ENCODE measurements at regions not wholly inside any gene's neighbourhood (a gene's known extent, or its start where the extent isn't known, plus 50 kb on each side); places are given as distances from the start of the nearest gene placed in this dataset.
"Not testable (repeated sequence)": the region's sequence is repeated elsewhere in the genome, so short reads cannot be mapped to it uniquely, and the experiment has no call there.

GRCh38 chr12:28035500-28035899, 63.0 kb upstream of the PTHLH start:
- H3K27ac Mint-ChIP-seq, result no peak overlapping the region
- CTCF ChIA-PET, result no interaction called here

DNA sequence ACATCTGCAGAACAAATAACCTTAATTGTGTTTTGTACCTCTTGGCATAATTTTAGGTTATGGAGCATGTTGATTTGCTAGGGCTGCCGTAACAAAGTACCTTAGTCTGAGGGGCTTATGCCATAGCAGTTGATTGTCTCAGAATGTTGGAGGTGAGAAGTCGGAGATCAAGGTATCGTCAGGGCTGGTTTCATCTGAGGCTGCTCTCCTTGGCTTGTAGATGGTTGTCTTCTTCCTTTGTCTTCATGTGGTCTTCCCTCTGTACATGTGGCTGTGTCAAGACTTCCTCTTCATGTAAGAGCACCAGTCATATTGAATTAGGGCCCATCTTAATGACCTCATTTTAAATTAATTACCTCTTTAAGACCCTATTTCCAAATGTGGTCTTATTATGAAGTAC, 64.4 kb upstream of the PTHLH start:
- DNase-seq (no peak), ATAC-seq (ENCODE audit: poor library complexity) (no peak)
- ChIA-PET CTCF (no interaction called here), POLR2A (no interaction called here)
- H3K36me3 ChIP-seq (ENCODE audit: insufficient read depth, low read length), result no peaks in the 10 kb centered on the region
- no peaks in the 10 kb centered on the region for H3K4me1 Mint-ChIP-seq (ENCODE audit: low read depth)
- TF ChIP-seq, protein P1, sequence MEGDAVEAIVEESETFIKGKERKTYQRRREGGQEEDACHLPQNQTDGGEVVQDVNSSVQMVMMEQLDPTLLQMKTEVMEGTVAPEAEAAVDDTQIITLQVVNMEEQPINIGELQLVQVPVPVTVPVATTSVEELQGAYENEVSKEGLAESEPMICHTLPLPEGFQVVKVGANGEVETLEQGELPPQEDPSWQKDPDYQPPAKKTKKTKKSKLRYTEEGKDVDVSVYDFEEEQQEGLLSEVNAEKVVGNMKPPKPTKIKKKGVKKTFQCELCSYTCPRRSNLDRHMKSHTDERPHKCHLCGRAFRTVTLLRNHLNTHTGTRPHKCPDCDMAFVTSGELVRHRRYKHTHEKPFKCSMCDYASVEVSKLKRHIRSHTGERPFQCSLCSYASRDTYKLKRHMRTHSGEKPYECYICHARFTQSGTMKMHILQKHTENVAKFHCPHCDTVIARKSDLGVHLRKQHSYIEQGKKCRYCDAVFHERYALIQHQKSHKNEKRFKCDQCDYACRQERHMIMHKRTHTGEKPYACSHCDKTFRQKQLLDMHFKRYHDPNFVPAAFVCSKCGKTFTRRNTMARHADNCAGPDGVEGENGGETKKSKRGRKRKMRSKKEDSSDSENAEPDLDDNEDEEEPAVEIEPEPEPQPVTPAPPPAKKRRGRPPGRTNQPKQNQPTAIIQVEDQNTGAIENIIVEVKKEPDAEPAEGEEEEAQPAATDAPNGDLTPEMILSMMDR (IDR thresholded peaks at IDR 0.05), result no peak
- no peaks in the 10 kb centered on the region for H3K9me3 Mint-ChIP-seq
- H3K9me3 ChIP-seq (ENCODE audit: control insufficient read depth in 1 of 2, insufficient read depth in 1 of 2, low read length in 2 of 2), result no peaks in the 10 kb centered on the region
- no peaks in the 10 kb centered on the region for H3K27me3 ChIP-seq (ENCODE audit: control insufficient read depth in 1 of 2, insufficient read depth in 2 of 2, low read length in 2 of 2)
- intact Hi-C loops (cut with DNase I, micrococcal nuclease), result no loop called here
- H3K4me3 Mint-ChIP-seq, result no peak overlapping the region
- H3K27me3 Mint-ChIP-seq, result no peaks in the 10 kb centered on the region
- H3K27ac ChIP-seq (ENCODE audit: low read depth in 1 of 2, low read length in 2 of 2), result no peak overlapping the region
- no peak overlapping the region for H3K27ac Mint-ChIP-seq
- H3K4me3 ChIP-seq (ENCODE audit: low read length), result no peak overlapping the region
- H3K4me1 ChIP-seq (ENCODE audit: insufficient read depth, low read length), result no peaks in the 10 kb centered on the region
- no peaks in the 10 kb centered on the region for H3K36me3 Mint-ChIP-seq (ENCODE audit: low read depth)

More at GRCh38 chr12:28035500-28035899, 63.0 kb upstream of the PTHLH start:
- Mint-ChIP-seq H3K27me3 (no peaks in the 10 kb centered on the region), H3K9me3 (no peaks in the 10 kb centered on the region), H3K36me3 (ENCODE audit: low read depth) (no peaks in the 10 kb centered on the region), H3K4me3 (no peak overlapping the region), H3K4me1 (ENCODE audit: low read depth) (no peaks in the 10 kb centered on the region)
- Histone ChIP-seq H3K9me3 (ENCODE audit: control insufficient read depth in 1 of 2, insufficient read depth in 1 of 2, low read length in 2 of 2) (no peaks in the 10 kb centered on the region), H3K4me1 (ENCODE audit: insufficient read depth, low read length) (no peaks in the 10 kb centered on the region), H3K36me3 (ENCODE audit: insufficient read depth, low read length) (no peaks in the 10 kb centered on the region), H3K27me3 (ENCODE audit: control insufficient read depth in 1 of 2, insufficient read depth in 2 of 2, low read length in 2 of 2) (no peaks in the 10 kb centered on the region), H3K4me3 (ENCODE audit: low read length) (no peak overlapping the region), H3K27ac (ENCODE audit: low read depth in 1 of 2, low read length in 2 of 2) (no peak overlapping the region)
- POLR2A ChIA-PET, result no interaction called here
- ATAC-seq (ENCODE audit: poor library complexity), result no peak
- DNase-seq, result no peak
- TF ChIP-seq, protein P1 (IDR thresholded peaks at IDR 0.05), result no peak
- intact Hi-C loops (cut with DNase I, micrococcal nuclease), result no loop called here

GRCh38 chr12:28040246-28040645, 67.7 kb upstream of the PTHLH start:
- H3K36me3 ChIP-seq (ENCODE audit: insufficient read depth, low read length), result no peaks in the 10 kb centered on the region
- TF ChIP-seq, protein P1 (IDR thresholded peaks at IDR 0.05), result no peak
- Mint-ChIP-seq H3K36me3 (ENCODE audit: low read depth) (no peaks in the 10 kb centered on the region), H3K4me1 (ENCODE audit: low read depth) (no peaks in the 10 kb centered on the region), H3K4me3 (no peak overlapping the region), H3K27ac (no peak overlapping the region), H3K27me3 (no peaks in the 10 kb centered on the region), H3K9me3 (peaks cover 5% of the 10 kb centered on the region)
- ChIA-PET CTCF (no interaction called here), POLR2A (no interaction called here)
- intact Hi-C loops (cut with DNase I, micrococcal nuclease), result no loop called here
- H3K4me3 ChIP-seq (ENCODE audit: low read length), result no peak overlapping the region
- H3K4me1 ChIP-seq (ENCODE audit: insufficient read depth, low read length), result no peaks in the 10 kb centered on the region
- no peaks in the 10 kb centered on the region for H3K27me3 ChIP-seq (ENCODE audit: control insufficient read depth in 1 of 2, insufficient read depth in 2 of 2, low read length in 2 of 2)
- ATAC-seq (ENCODE audit: poor library complexity) (no peak), DNase-seq (no peak)
- H3K27ac ChIP-seq (ENCODE audit: low read depth in 1 of 2, low read length in 2 of 2), result no peak overlapping the region
- H3K9me3 ChIP-seq (ENCODE audit: control insufficient read depth in 1 of 2, insufficient read depth in 1 of 2, low read length in 2 of 2), result no peaks in the 10 kb centered on the region

DNA sequence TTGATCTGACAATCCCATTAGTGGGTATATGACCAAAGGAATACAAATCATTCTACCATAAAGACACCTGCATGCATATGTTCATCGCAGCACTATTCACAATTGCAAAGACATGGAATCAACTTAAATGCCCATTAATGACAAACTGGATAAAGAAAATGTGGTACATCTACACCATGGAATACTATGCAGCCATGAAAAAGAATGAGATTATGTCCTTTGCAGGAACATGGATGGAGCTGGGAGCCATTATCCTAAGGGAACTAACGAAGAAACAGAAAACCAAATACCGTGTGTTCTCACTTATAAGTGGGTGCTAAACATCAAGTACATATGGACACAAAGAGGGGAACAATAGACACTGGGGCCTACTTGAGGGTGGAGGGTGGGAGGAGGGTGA, 74.1 kb upstream of the PTHLH start:
- H3K9me3 ChIP-seq (ENCODE audit: control insufficient read depth in 1 of 2, insufficient read depth in 1 of 2, low read length in 2 of 2); CTCF ChIA-PET; DNase-seq; H3K4me1 Mint-ChIP-seq (ENCODE audit: low read depth); H3K27ac Mint-ChIP-seq; H3K4me3 Mint-ChIP-seq; POLR2A ChIA-PET; H3K36me3 ChIP-seq (ENCODE audit: insufficient read depth, low read length); H3K27me3 ChIP-seq (ENCODE audit: control insufficient read depth in 1 of 2, insufficient read depth in 2 of 2, low read length in 2 of 2); H3K36me3 Mint-ChIP-seq (ENCODE audit: low read depth); ATAC-seq (ENCODE audit: poor library complexity); intact Hi-C loops (cut with DNase I, micrococcal nuclease); H3K4me1 ChIP-seq (ENCODE audit: insufficient read depth, low read length); H3K27ac ChIP-seq (ENCODE audit: low read depth in 1 of 2, low read length in 2 of 2); H3K4me3 ChIP-seq (ENCODE audit: low read length): not testable (repeated sequence)
- Mint-ChIP-seq H3K9me3 (peaks cover 11% of the 10 kb centered on the region), H3K27me3 (peaks cover 11% of the 10 kb centered on the region)

Measured in CD4-positive, alpha-beta T cell (primary cell).